ENCODE measurements at regions not wholly inside any gene's neighbourhood (a gene's known extent, or its start where the extent isn't known, plus 50 kb on each side); places are given as distances from the start of the nearest gene placed in this dataset.
"Not testable (repeated sequence)": the region's sequence is repeated elsewhere in the genome, so short reads cannot be mapped to it uniquely, and the experiment has no call there.

DNA sequence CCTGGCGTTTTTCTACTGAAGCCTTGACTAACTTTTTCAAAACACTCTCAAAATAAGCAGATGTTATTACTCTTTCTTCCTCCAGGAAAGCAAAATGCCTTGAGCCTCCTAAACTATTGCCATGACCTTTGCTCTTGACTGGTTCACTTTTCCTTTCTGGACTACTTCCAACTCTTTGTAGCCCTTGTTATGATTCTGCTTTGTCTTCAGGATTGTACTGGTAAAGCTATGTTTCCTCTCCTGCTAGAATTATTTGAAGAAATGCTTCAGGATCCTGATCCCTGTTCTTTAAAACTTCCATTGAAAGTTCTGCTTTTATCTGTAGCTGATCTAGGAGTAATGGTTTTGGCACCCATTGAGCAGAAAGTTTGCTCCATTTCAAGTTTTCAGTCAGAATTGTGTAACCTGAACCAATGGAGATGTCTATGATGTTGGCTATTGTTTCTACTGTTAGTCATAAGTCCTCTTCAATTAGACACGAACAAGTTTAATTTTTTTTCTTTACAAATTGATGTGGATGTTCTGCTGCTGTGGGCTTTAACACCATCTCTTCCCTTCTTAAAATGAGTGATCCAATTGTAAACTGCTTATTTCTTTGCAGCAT is 1356.4 kb downstream of the EFNA5 start:
- no peak for DNase-seq (ENCODE audit: low spot score)

DNA sequence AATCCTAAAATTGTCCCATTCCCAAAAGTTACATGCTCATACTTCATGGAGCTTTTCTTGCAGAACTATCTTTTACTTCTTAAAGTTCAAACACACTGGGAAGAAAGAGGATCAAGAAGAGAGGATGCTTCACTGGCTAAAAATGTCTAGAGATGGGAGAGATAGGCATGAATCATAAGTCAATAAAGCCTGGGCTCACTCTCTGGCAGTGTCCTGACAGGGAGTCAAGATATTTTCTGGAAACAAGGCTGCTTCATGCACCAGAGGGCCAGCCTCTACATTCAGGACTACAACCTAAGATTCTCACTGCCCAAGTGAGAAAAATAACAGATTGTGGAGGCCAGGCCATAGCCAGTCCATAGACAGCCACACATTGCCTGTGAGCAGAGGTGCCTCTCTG is 1358.4 kb downstream of the EFNA5 start:
- DNase-seq (ENCODE audit: low spot score) = no peak

DNA sequence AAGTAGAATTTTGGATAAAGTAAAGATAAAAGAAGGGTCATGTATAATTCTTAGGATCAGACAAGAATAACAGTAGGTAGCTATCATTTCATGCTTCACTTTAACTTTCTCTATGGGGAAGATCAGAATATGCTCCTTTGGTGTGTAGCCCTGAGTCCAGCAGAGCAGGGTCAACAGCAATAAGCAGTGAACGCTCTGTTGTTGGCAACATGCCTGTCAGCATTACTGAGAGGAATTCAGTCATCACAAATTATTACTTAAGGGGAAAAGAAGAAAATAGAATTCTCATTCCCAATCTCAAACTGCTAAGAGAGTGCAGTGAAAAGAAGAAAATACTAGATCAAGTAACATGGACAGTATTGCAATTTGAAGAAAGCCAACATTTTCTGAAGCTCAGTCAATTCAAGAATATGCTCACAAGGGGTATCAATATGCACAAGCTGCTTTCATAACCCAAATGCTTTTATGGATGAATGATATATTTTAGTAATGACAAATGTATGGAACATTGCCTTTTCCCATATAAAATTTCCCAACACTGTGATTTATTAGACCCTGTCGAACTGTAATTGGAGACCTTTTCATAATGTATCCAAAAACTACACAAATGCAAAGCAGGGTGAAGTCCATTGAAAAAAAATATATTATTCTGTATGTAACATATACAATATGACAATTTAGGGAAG is 1359.4 kb downstream of the EFNA5 start:
- DNase-seq (ENCODE audit: low spot score) = no peak

DNA sequence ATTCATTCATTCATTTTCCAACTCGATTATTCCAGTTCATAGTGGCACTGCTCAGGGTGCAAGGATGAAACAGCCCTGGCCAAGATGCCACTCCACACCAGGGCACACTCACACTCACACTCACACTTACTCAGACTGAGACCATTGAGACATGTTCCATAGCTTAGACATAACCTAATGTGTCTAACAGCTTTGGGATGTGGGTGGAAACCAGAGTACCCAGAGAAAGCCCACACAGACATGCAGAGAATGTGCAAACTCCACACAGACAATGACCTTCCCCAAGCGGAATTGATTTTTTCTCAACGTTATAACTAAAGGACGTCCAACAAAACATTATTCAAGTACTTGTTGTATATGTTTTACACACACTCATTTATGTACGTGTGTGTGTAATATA is 1363.5 kb downstream of the EFNA5 start:
- DNase-seq (ENCODE audit: low spot score) = no peak

DNA sequence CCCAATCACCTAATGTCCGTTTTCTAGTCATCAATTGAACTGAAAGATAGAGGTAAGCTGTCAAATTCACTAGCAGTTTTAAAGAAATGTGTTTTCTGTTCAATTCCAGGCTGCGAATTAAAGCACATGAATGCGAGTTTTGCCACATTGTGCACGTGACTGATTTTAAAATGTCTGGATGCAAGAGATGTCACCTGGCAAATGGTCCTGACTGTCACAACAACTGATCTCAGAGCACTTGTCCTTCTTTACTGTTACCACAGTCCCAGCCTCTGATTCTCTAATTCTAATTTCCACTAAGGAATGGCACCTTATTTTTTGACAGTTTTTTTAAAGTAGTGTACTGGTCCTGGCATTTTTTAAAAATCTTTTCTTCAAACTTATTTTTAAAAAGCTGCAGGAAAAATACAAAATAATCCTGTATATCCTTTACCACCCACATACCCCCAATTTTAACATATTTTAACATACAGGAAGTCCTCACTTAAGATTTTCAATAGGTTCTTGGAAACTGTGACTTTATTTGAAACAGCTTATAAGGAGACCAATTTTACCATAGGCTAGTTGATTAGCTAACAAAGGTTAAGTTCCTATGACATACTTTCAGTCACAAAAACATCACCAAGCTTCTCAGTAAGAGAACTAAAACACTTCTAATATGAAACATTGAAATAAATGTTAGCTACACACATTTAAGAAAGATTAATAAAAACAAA is 1364.3 kb downstream of the EFNA5 start:
- DNase-seq (ENCODE audit: low spot score) = no peak

DNA sequence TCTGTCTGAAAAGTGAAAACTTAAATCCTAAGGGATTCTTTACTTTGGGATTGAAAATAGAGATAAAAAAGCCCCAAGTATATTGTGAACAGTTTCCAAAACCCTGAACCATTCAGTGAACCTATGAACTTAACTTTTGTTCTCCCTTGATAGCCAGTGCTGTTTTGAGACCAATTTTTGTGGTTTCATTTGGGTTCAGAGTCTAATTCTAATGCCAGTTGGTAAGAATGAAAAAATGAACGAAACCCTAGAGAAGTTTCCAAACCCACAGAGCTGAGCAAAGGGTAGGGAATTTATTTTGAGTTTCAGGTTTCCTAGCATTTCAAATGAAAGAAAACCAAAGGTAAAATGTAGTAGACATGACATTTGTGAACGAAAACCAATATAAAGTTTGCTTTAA is 1366.8 kb downstream of the EFNA5 start:
- no peak for DNase-seq (ENCODE audit: low spot score)

DNA sequence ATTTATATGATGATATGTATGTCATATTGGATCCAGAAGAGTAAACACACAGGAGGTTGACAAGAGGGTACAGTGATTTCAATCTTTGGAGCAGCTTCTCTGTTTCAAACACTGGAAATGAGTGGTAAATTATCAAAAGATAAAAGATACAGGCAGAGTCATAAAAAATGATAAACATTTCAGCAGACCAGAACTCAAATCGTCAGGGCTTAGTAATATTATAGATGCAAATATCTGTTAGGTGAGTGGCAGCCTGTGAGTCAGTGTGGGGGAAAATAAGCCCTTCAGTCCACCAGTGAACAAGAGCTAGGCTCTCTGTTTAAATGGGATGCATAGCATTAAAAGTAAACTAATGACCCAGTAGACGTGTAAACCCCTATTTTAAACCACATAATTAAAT is 1378.1 kb downstream of the EFNA5 start:
- no peak for DNase-seq (ENCODE audit: low spot score)

DNA sequence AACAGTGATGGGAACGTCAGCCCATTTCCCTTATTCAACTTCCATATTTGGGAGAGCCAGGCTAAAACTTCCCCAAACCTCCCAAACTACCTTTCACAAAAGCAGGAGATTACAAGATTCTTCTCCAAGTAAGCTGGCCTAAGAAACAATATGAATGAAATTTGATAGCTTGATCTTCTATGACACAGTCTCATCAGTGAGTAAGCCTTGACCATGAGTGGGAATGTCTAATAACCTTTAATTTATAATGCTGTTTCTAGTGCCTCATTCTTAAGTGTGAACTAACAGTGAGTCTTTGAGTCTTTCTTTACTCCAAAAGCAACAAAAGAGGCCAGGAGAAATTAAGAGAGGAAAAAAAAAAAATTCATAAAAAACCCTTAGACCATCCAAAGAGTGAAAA is 1379.9 kb downstream of the EFNA5 start:
- DNase-seq (ENCODE audit: low spot score) = no peak

DNA sequence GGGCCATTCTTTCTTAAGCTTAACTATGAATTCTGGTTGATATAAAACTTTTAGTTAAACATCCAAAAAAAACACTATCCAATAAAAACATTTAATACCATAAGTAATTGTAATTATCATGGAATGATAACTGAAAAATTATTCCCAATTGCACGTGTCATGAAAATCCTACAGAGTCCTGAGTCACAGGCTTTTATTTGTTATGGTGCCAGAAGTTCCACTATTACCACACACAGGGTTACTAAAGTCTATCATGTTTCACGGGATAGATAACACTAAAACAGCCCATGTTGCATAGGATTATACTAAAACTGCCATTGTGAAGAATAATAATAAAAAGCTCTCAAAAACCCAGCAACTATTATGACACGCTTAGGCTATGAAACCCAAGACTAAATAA is 1381.8 kb downstream of the EFNA5 start:
- no peak for DNase-seq (ENCODE audit: low spot score)

DNA sequence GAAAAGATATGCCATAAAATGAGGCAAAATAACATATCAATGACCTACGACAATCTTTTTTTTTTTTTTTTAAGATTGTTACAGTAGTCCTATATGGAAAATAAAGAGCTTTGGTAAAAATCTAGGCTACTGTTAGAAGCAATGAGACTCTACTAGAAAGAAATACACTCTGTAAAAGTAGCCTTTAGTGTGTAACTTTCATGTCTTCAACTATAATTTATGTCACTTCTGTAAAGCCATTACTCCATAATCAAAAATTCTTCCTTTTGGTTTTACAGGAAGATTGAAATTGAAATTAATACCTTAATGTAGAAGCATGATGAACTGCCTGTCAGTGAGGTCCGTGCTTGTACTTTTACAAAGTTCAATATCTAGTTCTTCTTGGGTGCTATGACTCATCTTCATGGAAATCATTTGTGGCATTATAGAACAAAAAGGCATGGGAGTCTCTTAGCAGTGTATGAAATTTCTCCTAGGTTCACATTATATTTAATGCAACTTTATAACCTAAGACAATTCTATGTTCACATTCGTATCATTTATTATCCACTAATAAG is 1393.1 kb downstream of the EFNA5 start:
- no peak for DNase-seq (ENCODE audit: low spot score)

DNA sequence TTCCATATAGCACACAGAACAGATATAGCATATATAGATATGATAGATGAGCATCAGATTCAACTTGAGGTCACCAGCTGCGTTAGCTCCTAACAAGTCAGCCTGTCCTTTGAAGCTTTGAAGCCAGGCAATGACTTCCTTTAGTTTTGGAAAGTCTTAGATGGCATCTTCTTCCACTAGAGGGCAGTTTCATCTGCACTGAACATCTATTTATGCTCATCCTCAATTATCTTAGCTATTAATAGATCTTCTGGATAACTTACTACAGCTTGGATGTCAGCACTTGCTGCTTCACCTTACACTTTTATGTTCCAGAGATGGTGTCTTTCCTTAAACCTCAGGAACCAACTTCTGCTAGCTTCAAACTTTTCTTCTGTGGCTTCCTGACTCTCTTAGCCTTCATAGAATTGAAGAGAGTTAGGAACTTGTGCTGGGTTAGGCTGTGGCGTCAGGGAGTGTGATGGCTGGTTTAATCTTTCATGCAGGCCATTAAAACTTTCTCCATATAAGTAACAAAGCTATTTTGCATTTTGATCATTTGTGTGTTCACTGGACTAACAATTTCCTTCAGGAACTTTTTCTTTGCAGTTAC is 1401.4 kb downstream of the EFNA5 start:
- DNase-seq (ENCODE audit: low spot score) = no peak

DNA sequence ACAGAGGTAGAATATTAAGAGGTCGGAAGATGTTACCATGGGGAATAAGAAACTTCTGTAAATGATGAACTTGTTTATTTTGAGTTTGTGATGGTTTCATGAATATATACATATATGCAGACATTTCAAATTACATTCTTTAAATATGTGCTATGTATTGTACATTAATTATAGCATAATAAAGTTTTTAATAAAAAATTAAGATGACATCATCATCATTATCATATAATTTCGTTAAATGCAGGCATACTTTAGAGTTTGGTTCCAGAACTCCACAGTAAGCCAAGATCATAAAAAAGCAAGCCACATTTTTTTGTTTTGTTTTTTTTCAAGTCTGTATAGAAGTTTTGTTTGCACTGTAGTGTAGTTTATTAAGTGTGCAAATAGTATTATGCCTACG is 1403.5 kb downstream of the EFNA5 start:
- no peak for DNase-seq (ENCODE audit: low spot score)

DNA sequence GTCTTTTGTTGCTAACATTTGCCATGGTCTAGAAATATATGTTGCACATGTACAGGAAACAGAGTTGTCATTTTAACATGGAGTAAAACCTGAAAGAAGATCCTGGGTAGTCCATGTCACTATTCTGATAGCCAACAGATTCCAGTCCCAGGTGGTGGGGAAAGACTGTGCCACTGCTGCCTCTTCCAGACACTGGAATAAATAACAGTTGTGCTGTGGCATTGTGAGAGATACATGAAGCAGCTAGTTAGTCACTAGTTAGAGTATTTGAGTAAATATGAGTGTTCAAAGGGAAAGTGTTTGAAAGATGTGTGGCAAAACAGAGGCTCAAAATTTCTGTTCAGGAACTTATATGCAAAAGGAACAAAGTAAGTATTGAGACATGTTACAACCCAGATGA is 1408.3 kb downstream of the EFNA5 start:
- no peak for DNase-seq (ENCODE audit: low spot score)

DNA sequence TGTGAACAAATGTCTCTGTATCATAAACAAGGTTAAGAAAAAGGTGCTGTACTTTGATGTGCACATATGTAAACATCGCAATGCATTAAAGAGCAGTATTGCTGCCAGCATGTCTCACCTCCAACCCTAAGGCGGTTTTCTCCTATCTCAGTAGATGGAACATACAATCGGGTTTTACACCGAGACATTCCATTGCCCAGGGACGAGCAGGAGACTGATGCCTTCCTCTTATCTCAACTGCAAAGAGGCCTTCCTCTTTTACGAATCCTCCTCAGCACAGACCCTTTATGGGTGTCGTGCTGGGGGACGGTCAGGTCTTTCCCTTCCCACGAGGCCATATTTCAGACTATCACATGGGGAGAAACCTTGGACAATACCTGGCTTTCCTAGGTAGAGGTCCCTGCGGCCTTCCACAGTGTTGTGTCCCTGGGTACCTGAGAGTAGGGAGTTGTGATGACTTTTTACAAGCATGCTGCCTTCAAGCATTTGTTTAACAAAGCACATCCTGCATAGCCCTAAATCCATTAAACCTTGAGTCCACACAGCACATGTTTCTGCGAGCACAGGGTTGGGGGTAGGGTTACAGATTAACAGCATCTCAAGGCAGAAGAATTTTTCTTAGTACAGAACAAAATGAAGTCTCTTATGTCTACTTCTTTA is 1411.2 kb downstream of the EFNA5 start:
- not testable (repeated sequence) for DNase-seq (ENCODE audit: low spot score)

DNA sequence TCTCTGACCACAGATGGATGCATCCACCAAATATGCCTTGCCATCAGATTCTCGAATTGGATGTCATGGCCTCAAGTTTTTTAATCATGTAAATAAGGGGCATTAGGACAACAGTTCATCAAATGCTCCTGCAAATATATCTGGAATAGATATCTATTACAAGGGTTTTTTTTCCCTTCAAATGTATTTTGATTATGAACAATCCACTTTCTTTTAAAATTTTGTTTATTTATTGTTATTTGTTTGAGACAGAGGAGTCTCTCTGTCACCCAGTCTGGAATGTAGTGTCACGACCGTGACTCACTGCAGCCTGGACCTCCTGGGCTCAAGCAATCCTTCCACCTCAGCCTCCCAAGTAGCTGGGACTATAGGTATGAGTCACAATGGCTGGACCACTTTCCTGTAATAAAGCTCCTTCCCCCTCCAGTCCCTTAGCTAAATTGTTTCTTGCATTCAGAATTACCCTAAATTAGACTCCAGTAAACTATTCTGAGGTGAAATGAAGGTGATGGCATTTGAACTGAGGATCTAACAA is 1412.1 kb downstream of the EFNA5 start:
- DNase-seq (ENCODE audit: low spot score) = no peak

DNA sequence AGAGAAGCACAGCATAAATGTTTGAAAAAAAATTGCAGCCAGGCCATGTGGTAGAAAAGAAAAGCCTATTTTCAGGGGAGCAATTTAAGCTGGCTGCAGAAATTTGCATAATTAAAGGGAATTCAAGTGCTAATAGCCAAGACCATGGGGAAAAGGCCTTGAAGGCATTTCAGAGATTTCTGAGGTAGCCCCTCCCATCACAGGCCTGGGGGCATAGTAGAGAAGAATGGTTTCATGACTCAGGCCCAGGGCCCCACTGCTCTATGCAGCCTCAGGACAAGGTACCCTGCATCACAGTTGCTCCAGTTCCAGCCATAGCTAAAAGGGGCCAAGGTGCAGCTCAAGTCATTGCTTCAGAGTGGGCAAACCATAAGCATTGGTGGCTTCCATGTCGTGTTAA is 1416.0 kb downstream of the EFNA5 start:
- DNase-seq (ENCODE audit: low spot score) = no peak

DNA sequence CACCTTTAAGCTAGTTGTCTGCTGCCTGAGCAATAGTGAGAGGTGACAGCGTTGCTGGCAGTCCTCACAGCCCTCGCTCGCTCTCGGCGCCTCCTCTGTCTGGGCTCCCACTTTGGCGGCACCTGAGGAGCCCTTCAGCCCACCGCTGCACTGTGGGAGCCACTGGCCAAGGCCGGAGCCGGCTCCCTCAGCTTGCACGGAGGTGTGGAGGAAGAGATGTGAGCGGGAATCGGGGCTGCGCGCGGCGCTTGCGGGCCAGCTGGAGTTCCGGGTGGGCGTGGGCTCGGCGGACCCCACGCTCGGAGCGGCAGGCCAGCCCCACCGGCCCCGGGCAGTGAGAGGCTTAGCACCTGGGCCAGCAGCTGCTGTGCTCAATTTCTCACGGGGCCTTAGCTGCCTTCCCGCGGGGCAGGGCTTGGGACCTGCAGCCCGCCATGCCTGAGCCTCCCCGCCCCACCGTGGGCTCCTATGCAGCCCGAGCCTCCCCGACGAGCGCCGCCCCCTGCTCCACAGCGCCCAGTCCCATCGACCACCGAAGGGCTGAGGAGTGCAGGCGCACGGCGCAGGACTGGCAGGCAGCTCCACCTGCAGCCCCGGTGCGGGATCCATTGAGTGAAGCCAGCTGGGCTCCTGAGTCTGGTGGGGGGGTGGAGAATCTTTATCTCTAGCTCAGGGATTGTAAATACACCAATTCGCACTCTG is 1424.5 kb downstream of the EFNA5 start:
- DNase-seq (ENCODE audit: low spot score) = not testable (repeated sequence)

DNA sequence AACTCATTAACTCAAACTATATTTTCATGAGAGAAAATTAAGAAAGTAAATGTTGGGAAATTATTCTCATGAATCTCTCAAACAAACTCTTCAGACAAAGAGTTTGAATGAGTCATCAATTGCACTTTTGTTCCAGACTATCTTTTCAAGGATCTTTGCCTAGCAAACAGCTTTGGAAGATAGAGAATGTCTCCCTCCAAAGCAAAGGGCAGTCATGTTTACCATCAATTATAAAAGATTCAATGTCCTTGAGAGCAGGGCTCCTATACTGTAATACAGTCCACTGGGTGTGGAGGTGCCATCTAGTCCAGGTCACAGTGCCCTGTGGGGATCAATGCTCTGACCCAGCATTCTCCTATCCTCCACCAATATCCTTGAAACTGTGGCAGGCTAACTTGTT is 1429.3 kb downstream of the EFNA5 start:
- DNase-seq (ENCODE audit: low spot score) = no peak

DNA sequence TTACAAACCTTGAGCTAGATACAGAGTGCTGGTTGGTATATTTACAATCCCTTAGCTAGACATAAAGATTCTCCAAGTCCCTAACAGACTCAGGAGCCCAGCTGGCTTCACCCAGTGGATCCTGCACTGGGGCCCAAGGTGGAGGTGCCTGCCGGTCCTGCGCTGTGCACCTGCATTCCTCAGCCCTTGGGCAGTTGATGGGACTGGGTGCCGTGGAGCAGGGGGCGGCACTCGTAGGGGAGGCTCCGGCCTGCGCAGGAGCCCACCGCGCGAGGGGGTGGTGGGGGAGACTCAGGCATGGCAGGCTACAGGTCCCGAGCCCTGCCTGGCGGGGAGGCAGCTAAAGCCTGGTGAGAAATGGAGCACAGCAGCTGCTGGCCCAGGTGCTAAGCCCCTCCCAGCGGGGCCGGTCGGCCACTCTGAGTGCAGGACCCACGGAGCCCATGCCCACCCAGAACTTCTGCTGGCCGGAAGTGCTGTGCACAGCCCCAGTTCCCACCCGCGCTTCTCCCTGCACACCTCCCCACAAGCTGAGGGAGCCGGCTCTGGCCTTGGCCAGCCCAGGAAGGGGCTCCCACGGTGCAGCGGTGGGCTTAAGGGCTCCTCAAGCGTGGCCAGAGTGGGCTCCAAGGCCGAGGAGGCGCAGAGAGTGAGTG is 1464.7 kb downstream of the EFNA5 start:
- no peak for DNase-seq (ENCODE audit: low spot score)

DNA sequence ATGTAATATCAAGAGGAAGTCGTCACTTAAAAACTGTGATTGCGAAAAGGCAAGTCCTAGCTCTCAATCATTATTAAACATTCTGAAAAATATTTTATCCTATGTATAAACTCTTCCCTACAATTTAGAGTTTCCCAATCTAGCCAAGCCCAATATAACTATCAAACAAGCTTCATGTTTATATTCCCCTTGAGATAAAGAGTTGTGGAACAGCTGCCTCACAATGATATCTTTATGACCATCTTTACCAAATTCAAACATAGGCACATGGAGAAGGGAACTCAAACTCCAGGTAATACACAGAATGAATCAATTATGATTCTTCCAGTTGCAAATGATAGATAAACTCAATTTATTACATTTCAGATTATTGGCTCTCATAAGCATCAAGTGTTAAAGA is 1468.7 kb downstream of the EFNA5 start:
- no peak for DNase-seq (ENCODE audit: low spot score)

DNA sequence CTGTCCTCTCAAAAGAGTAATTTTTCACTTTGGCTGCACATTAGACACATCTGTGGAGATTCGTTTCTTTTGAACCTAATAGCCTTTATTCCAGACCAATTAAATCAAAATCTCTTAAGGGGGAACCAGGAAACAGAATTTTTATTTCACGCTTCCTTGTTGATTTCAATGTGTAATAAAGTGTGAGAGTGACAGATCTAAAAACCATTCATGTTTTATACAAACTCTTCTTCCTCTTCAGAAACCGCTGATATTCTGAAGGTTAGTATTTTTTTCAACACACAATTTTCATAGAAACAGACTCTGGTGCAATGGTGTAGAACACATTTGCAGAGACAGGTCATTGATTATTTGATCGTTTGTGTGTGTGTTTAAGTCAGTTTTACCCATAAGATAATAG is 1469.8 kb downstream of the EFNA5 start:
- no peak for DNase-seq (ENCODE audit: low spot score)
